H1 (cell line): ENCODE measurements at regions not wholly inside any gene's neighbourhood (a gene's known extent, or its start where the extent isn't known, plus 50 kb on each side); places are given as distances from the start of the nearest gene placed in this dataset.

Source experiments
- CTCF ChIA-PET: fragments of 300-600 bp; sonication (Branson Sonifier 250); formaldehyde crosslinking; loops from one replicate; lab custom pipeline; 2021; ENCODE audit not compliant: partially characterized antibody; lab: Charles Lee
- POLR2A ChIA-PET: fragments of 300-600 bp; sonication (Branson Sonifier 250); formaldehyde crosslinking; loops from one replicate; lab custom pipeline; 2021; ENCODE audit warnings: inconsistent platforms; ENCODE audit not compliant: partially characterized antibody; lab: Charles Lee
- DNase-seq, 2 experiments: peaks; one replicate each; pipeline versions ENCODE4 v3.0.0 to v3.0.0-alpha.2; 2010 to 2022; ENCODE audit warnings: low spot score in 2 of 2, low read depth in 1 of 2, mixed read lengths in 1 of 2
- FAIRE-seq: peaks from 2 replicates; lab custom pipeline; 2011; peaks lifted over from hg19 to GRCh38; lab: Jason Lieb, UNC
- H2AFZ ChIP-seq: 2 replicates; pipeline ENCODE4 v1.8.1; 2012; ENCODE audit warnings: low read length, inconsistent platforms
- H2AK5ac ChIP-seq: 2 replicates; pipeline ENCODE4 v1.6.1; 2013; ENCODE audit warnings: low read depth, low read length
- H2BK120ac ChIP-seq: replicated peaks from 2 replicates; pipeline ENCODE3; 2013; ENCODE audit warnings: low read depth, low read length, inconsistent platforms
- H2BK12ac ChIP-seq: 2 replicates; pipeline ENCODE4 v1.6.1; 2013; ENCODE audit warnings: low read depth, low read length
- H2BK15ac ChIP-seq: 2 replicates; pipeline ENCODE4 v1.6.1; 2013; ENCODE audit warnings: low read length
- H2BK20ac ChIP-seq: 2 replicates; pipeline ENCODE4 v1.6.1; 2013; ENCODE audit warnings: low read length
- H2BK5ac ChIP-seq: 2 replicates; pipeline ENCODE4 v1.6.1; 2013; ENCODE audit warnings: low read depth, low read length
- H3K14ac ChIP-seq: 2 replicates; pipeline ENCODE4 v1.6.1; 2013; ENCODE audit warnings: inconsistent platforms; ENCODE audit not compliant: insufficient read length
- H3K18ac ChIP-seq: 2 replicates; pipeline ENCODE4 v1.6.1; 2013; ENCODE audit warnings: low read length; ENCODE audit errors: extremely low read depth
- H3K23ac ChIP-seq: 2 replicates; pipeline ENCODE4 v1.6.1; 2013; ENCODE audit warnings: inconsistent platforms; ENCODE audit not compliant: insufficient read length
- H3K23me2 ChIP-seq: 2 replicates; pipeline ENCODE4 v1.6.1; 2013; ENCODE audit warnings: low read depth, low read length
- H3K27ac ChIP-seq: 2 replicates; pipeline ENCODE4 v1.6.1; 2011; ENCODE audit warnings: low read depth, low read length, inconsistent platforms
- H3K27me3 ChIP-seq, 4 experiments: replicated peaks in 1 of 4; 1 replicate in 1 of 4; 2 replicates in 3 of 4; pipeline versions ENCODE4 v1.6.1 to v1.8.1; 2011 to 2013; ENCODE audit warnings: low read length in 3 of 4, mild to moderate bottlenecking in 3 of 4, inconsistent platforms in 2 of 4, mixed read lengths in 2 of 4, moderate library complexity in 1 of 4; ENCODE audit not compliant: control insufficient read depth in 3 of 4, insufficient read depth in 3 of 4; ENCODE audit errors: extremely low read depth in 1 of 4
- H3K36me3 ChIP-seq, 4 experiments: 2 replicates each; pipeline versions ENCODE4 v1.6.1 to v1.8.1; 2011 to 2013; ENCODE audit warnings: mild to moderate bottlenecking in 4 of 4, low read length in 3 of 4, moderate library complexity in 2 of 4, control low read depth in 1 of 4, inconsistent platforms in 1 of 4; ENCODE audit not compliant: insufficient read depth in 4 of 4, control insufficient read depth in 2 of 4
- H3K4ac ChIP-seq: replicated peaks from 2 replicates; pipeline ENCODE3; 2013; ENCODE audit warnings: low read length, low read depth, mixed read lengths, inconsistent platforms; ENCODE audit not compliant: insufficient read length
- H3K4me1 ChIP-seq, 4 experiments: replicated peaks in 1 of 4; 1 replicate in 1 of 4; 2 replicates in 3 of 4; pipeline versions ENCODE4 v1.6.1 to v1.8.1; 2011 to 2013; ENCODE audit warnings: low read length in 3 of 4, inconsistent platforms in 2 of 4, mixed read lengths in 1 of 4; ENCODE audit not compliant: insufficient read depth in 4 of 4, control insufficient read depth in 3 of 4
- H3K4me2 ChIP-seq, 2 experiments: 2 replicates each; pipeline versions ENCODE4 v1.6.1 to v1.8.1; 2011 to 2013; ENCODE audit warnings: low read depth in 2 of 2, low read length in 2 of 2, control low read depth in 1 of 2, inconsistent platforms in 1 of 2, mild to moderate bottlenecking in 1 of 2; ENCODE audit not compliant: insufficient read depth in 1 of 2
- H3K4me3 ChIP-seq, 4 experiments: fragments of 200-600, 300-600 bp in 1 of 4; sonication (generic), shearing (Covaris generic), sonication (Bioruptor Twin) in 1 of 4; 2 replicates each; pipeline versions ENCODE4 v1.5.1 to v1.8.1; 2011 to 2016; ENCODE audit warnings: low read length in 4 of 4, low read depth in 3 of 4, control low read depth in 2 of 4, inconsistent platforms in 2 of 4, mild to moderate bottlenecking in 2 of 4, mixed read lengths in 1 of 4, moderate library complexity in 1 of 4; ENCODE audit not compliant: insufficient read depth in 2 of 4; ENCODE audit errors: extremely low read depth in 1 of 4
- H3K56ac ChIP-seq: replicated peaks from 2 replicates; pipeline ENCODE3; 2013; ENCODE audit warnings: low read depth, mild to moderate bottlenecking, mixed read lengths, low read length, inconsistent platforms; ENCODE audit not compliant: insufficient read length
- H3K79me1 ChIP-seq: 2 replicates; pipeline ENCODE4 v1.6.1; 2013; ENCODE audit warnings: low read depth, low read length, control low read depth
- H3K79me2 ChIP-seq, 2 experiments: 2 replicates each; pipeline versions ENCODE4 v1.6.1 to v1.8.1; 2012 to 2013; ENCODE audit warnings: low read length in 2 of 2, mild to moderate bottlenecking in 2 of 2, inconsistent platforms in 1 of 2; ENCODE audit not compliant: insufficient read depth in 2 of 2, control insufficient read depth in 1 of 2
- H3K9ac ChIP-seq, 4 experiments: replicated peaks in 1 of 4; 1 replicate in 1 of 4; 2 replicates in 3 of 4; pipeline versions ENCODE4 v1.6.1 to v1.8.1; 2011 to 2013; ENCODE audit warnings: low read depth in 3 of 4, low read length in 3 of 4, control low read depth in 2 of 4, mild to moderate bottlenecking in 2 of 4, moderate library complexity in 2 of 4, inconsistent platforms in 1 of 4; ENCODE audit errors: extremely low read depth in 1 of 4
- H3K9me3 ChIP-seq, 2 experiments: 2 replicates each; pipeline versions ENCODE4 v1.6.1 to v1.8.1; 2012 to 2013; ENCODE audit warnings: mild to moderate bottlenecking in 2 of 2, moderate library complexity in 2 of 2, control low read depth in 1 of 2, inconsistent platforms in 1 of 2, low read depth in 1 of 2, low read length in 1 of 2, mixed read lengths in 1 of 2; ENCODE audit not compliant: insufficient read depth in 2 of 2
- H4K20me1 ChIP-seq, 2 experiments: replicated peaks in 1 of 2; 2 replicates each; pipeline versions ENCODE3 to v1.8.1; 2011 to 2013; ENCODE audit warnings: inconsistent platforms in 2 of 2, low read length in 2 of 2, mild to moderate bottlenecking in 1 of 2; ENCODE audit not compliant: insufficient read depth in 2 of 2, control insufficient read depth in 1 of 2
- H4K5ac ChIP-seq: 2 replicates; pipeline ENCODE4 v1.6.1; 2013; ENCODE audit warnings: low read length, low read depth, mixed read lengths, inconsistent platforms; ENCODE audit not compliant: insufficient read length
- H4K8ac ChIP-seq: 2 replicates; pipeline ENCODE4 v1.8.0; 2013; ENCODE audit warnings: mild to moderate bottlenecking, moderate library complexity, low read length, inconsistent platforms; ENCODE audit not compliant: insufficient read depth; ENCODE audit errors: extremely low read depth
- H4K91ac ChIP-seq: replicated peaks from 2 replicates; pipeline ENCODE3; 2013; ENCODE audit warnings: low read length, mixed read lengths, inconsistent platforms; ENCODE audit not compliant: insufficient read length
- HDAC2 ChIP-seq, 2 experiments: fragments of 300-600 bp in 1 of 2; sonication (generic) in 1 of 2; IDR thresholded peaks; 2 replicates each; pipeline ENCODE4 v1.6.1; 2011 to 2012; ENCODE audit warnings: low read depth in 2 of 2, low read length in 2 of 2, mild to moderate bottlenecking in 2 of 2, moderate library complexity in 2 of 2, borderline replicate concordance in 1 of 2, inconsistent platforms in 1 of 2
- NANOG ChIP-seq: IDR thresholded peaks from 2 replicates; pipeline ENCODE4 v1.6.1; 2011; ENCODE audit warnings: low read length, low read depth, mild to moderate bottlenecking, inconsistent platforms; ENCODE audit not compliant: insufficient read depth, poor library complexity, severe bottlenecking
- PHF8 ChIP-seq: fragments of 200-600 bp; sonication (generic); conservative IDR thresholded peaks from 2 replicates; pipeline ENCODE4 v1.7.1; 2012; ENCODE audit warnings: low read depth, mild to moderate bottlenecking, inconsistent platforms, low read length, moderate library complexity
- RXRA ChIP-seq: IDR thresholded peaks from 2 replicates; pipeline ENCODE4 v1.6.1; 2011; ENCODE audit warnings: low read depth, mild to moderate bottlenecking, low read length, moderate library complexity; ENCODE audit not compliant: insufficient read depth
- SP2 ChIP-seq: IDR thresholded peaks from 2 replicates; pipeline ENCODE4 v1.6.1; 2012; ENCODE audit warnings: mild to moderate bottlenecking, low read length, inconsistent platforms
- TCF12 ChIP-seq: IDR thresholded peaks from 2 replicates; pipeline ENCODE4 v1.6.1; 2011; ENCODE audit warnings: low read depth, mild to moderate bottlenecking, low read length
- WGBS, 2 experiments: shearing (Covaris generic) in 1 of 2; methylation state at CpG; one replicate each; pipeline versions ENCODE4 v1.1.6 to v1.1.7; 2013 to 2015; ENCODE audit warnings: low lambda C conversion rate in 2 of 2, mixed read lengths in 2 of 2, inconsistent platforms in 1 of 2, low coverage in 1 of 2, missing lambda C conversion rate in 1 of 2; ENCODE audit not compliant: insufficient replicate concordance in 2 of 2, insufficient coverage in 1 of 2, insufficient read length in 1 of 2; ENCODE audit errors: extremely low coverage in 1 of 2, missing lambda C conversion rate in 1 of 2; 5-methylcytosine and 5-hydroxymethylcytosine counted together

DNA sequence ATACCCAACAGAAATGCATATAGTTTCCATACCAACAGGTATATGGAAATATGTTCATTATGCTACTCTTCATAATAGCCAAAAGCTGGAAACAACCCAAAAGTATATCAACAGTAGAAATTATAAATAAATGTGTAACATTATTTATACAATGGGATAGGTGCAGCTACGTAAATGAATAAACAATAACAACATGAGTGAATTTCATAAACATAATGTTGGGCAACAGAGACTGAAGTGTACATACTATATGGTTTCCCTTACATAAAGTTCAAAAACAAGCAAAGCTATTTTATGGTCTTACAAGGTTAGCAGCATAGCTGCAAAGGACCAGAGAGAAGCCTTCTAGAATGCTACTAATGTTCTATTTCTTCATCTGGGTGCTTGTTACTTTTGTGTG lies 305.0 kb downstream of the INSC start:
- POLR2A ChIA-PET, result no interaction called here
- no peak for FAIRE-seq

More for the DNA sequence above, 305.0 kb downstream of the INSC start:
- no peak overlapping the region for H3K23ac ChIP-seq
- no peak overlapping the region for H4K5ac ChIP-seq
- H4K91ac ChIP-seq, result no peak overlapping the region
- no peak overlapping the region for H3K18ac ChIP-seq
- H3K36me3 ChIP-seq, result no peaks in the 10 kb centered on the region
- no peaks in the 10 kb centered on the region for H3K23me2 ChIP-seq
- 94% methylated on average over 1 of the region's 1 CpG; no CpG with 5 or more reads in 1 of the 2 experiments for WGBS, 2 experiments
- H2BK5ac ChIP-seq, result no peak overlapping the region
- no peak overlapping the region for H4K8ac ChIP-seq
- no peaks in the 10 kb centered on the region for H3K79me2 ChIP-seq
- no peak overlapping the region for H3K4me2 ChIP-seq
- H3K4me3 ChIP-seq, result no peak overlapping the region
- no peaks in the 10 kb centered on the region for H3K79me1 ChIP-seq
- no peak overlapping the region for H3K4ac ChIP-seq
- no peak overlapping the region for H2BK20ac ChIP-seq
- H2BK15ac ChIP-seq, result no peak overlapping the region
- no peak overlapping the region for H3K27ac ChIP-seq
- no peak overlapping the region for H2AK5ac ChIP-seq
- H3K9me3 ChIP-seq, result no peaks in the 10 kb centered on the region
- H2AFZ ChIP-seq, result no peak overlapping the region
- no peak overlapping the region for H2BK120ac ChIP-seq
- H3K4me1 ChIP-seq, result peaks cover 0 to 2% (median 0%) of the 10 kb centered on the region in 4 experiments; a peak in 1 of 7 replicates
- no peak overlapping the region for H2BK12ac ChIP-seq
- TF ChIP-seq HDAC2 (IDR thresholded peaks at IDR 0.05; ENCODE audit: borderline replicate concordance in 1 of 2, low read depth in 2 of 2, low read length in 2 of 2) (no peak), NANOG (no peak), SP2 (no peak), TCF12 (no peak), PHF8 (no peak), RXRA (no peak)
- TF ChIP-seq, all 59 proteins: peak for 0
- CTCF ChIA-PET, result interaction anchor here (1.1 kb wide), 1 partner anchor 88 kb away, joined by 3 read pairs; no protein-coding TSS in a partner anchor
- Histone ChIP-seq H3K14ac (no peak overlapping the region), H4K20me1 (no peaks in the 10 kb centered on the region), H3K56ac (no peak overlapping the region), H3K27me3 (no peaks in the 10 kb centered on the region), H3K9ac (no peak overlapping the region)
- DNase-seq, result no peak
